T-cell (primary cell): ENCODE measurements at regions not wholly inside any gene's neighbourhood (a gene's known extent, or its start where the extent isn't known, plus 50 kb on each side); places are given as distances from the start of the nearest gene placed in this dataset.
A peak's percentile ranks its signal among the peaks of the same experiment; 100 is the strongest.

Experiments
- ATAC-seq, 4 experiments: fragments of 200-7000 bp in 3 of 4; fragments of 150-1000 bp in 1 of 4; cut with Tn5 transposase; replicated peaks in 1 of 4; 1 replicate in 3 of 4; 2 replicates in 1 of 4; pipeline ENCODE4 v1.10.0; 2021; ENCODE audit warnings: moderate library complexity in 3 of 4, mild to moderate bottlenecking in 2 of 4, moderate number of reproducible peaks in 1 of 4
- CTCF ChIA-PET, 2 donors: fragments of 300-600 bp; sonication (Branson Sonifier 250); formaldehyde crosslinking; loops; one replicate each; lab custom pipeline; 2022; ENCODE audit warnings: antibody characterized with exemption in 2 of 2; lab: Charles Lee
- POLR2A ChIA-PET, 2 donors: fragments of 300-600 bp; sonication (Branson Sonifier 250); formaldehyde crosslinking; loops; one replicate each; lab custom pipeline; 2022; ENCODE audit warnings: antibody characterized with exemption in 2 of 2; lab: Charles Lee
- DNase-seq, 35 experiments: peaks; one replicate each; pipeline versions ENCODE4 v3.0.0 to v3.0.0-alpha.2; 2013 to 2023
- H3K27ac ChIP-seq: one replicate; pipeline ENCODE4 v1.5.1; 2013; ENCODE audit warnings: low read length
- H3K27me3 ChIP-seq, 2 experiments: replicated peaks in 1 of 2; 1 replicate in 1 of 2; 2 replicates in 1 of 2; pipeline versions ENCODE4 v1.6.1 to v1.7.0; 2013; ENCODE audit warnings: low read length in 1 of 2, mixed read lengths in 1 of 2; ENCODE audit not compliant: control insufficient read depth in 2 of 2, insufficient read depth in 2 of 2; ENCODE audit errors: extremely low read depth in 1 of 2
- H3K36me3 ChIP-seq, 2 donors: 1 replicate in 1 of 2; 2 replicates in 1 of 2; pipeline versions ENCODE4 v1.6.1 to v1.7.0; 2013; ENCODE audit warnings: low read length in 1 of 2; ENCODE audit not compliant: control insufficient read depth in 2 of 2, insufficient read depth in 1 of 2; ENCODE audit errors: extremely low read depth in 1 of 2
- H3K4me1 ChIP-seq, 2 experiments: 1 replicate in 1 of 2; 2 replicates in 1 of 2; pipeline versions ENCODE4 v1.6.1 to v1.7.0; 2013; ENCODE audit warnings: low read length in 2 of 2, mixed read lengths in 1 of 2; ENCODE audit not compliant: insufficient read depth in 2 of 2, control insufficient read depth in 1 of 2; ENCODE audit errors: extremely low read depth in 1 of 2
- H3K4me3 ChIP-seq, 2 donors: 1 replicate in 1 of 2; 2 replicates in 1 of 2; pipeline versions ENCODE4 v1.5.1 to v1.7.0; 2013; ENCODE audit warnings: mild to moderate bottlenecking in 2 of 2, low read length in 1 of 2, moderate library complexity in 1 of 2; ENCODE audit not compliant: control insufficient read depth in 1 of 2; ENCODE audit errors: extremely low read depth in 1 of 2
- H3K9me3 ChIP-seq: 2 replicates; pipeline ENCODE4 v1.7.0; 2013
- H3K27ac Mint-ChIP-seq, 2 donors: one replicate each; pipeline ENCODE4 v1.8.0; 2020 to 2021; ENCODE audit warnings: mild to moderate bottlenecking in 2 of 2, mixed read lengths in 2 of 2
- H3K27me3 Mint-ChIP-seq, 2 donors: one replicate each; pipeline ENCODE4 v1.8.0; 2021 to 2022; ENCODE audit warnings: mixed read lengths in 2 of 2
- H3K36me3 Mint-ChIP-seq: one replicate; pipeline ENCODE4 v1.8.0; 2021; ENCODE audit warnings: mixed read lengths
- H3K4me1 Mint-ChIP-seq, 3 donors: one replicate each; pipeline ENCODE4 v1.8.0; 2020 to 2022; ENCODE audit warnings: mixed read lengths in 3 of 3, mild to moderate bottlenecking in 1 of 3
- H3K4me3 Mint-ChIP-seq, 3 donors: one replicate each; pipeline ENCODE4 v1.8.0; 2020 to 2022; ENCODE audit warnings: mild to moderate bottlenecking in 3 of 3, mixed read lengths in 3 of 3, moderate library complexity in 3 of 3
- H3K9me3 Mint-ChIP-seq, 3 donors: one replicate each; pipeline ENCODE4 v1.8.0; 2020 to 2022; ENCODE audit warnings: mixed read lengths in 3 of 3
- WGBS: methylation state at CpG from one replicate; pipeline ENCODE4 v1.1.5; 2013; ENCODE audit warnings: missing lambda C conversion rate; ENCODE audit not compliant: insufficient coverage; 5-methylcytosine and 5-hydroxymethylcytosine counted together

DNA sequence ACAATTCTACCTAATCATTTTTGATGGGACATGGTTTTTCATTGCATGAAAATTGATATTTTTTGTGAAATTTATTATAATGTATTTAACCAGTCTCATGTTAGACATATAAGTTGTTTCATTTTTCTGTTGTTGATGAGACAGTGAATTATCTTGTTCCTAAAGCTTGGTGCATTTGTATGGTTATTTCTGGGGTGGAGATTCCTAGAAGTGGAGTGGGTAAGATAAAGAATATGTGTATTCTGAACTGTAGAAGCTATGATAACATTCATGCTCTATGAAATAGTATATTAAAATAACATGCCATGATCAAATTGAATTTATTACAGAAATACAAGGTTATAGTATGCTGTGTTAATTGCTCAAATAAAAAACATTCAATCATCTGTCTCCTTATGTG, 69.2 kb downstream of the BOLA3 start:
- Histone ChIP-seq H3K4me1 (no peaks in the 10 kb centered on the region), H3K36me3 (peaks cover 9 to 58% of the 10 kb centered on the region in 2 donors), H3K4me3 (no peak overlapping the region), H3K27me3 (no peaks in the 10 kb centered on the region), H3K9me3 (no peaks in the 10 kb centered on the region), H3K27ac (no peak overlapping the region)
- Mint-ChIP-seq H3K27me3 (no peaks in the 10 kb centered on the region), H3K27ac (no peak overlapping the region), H3K4me3 (no peak overlapping the region), H3K9me3 (no peaks in the 10 kb centered on the region), H3K36me3 (peaks cover 48% of the 10 kb centered on the region), H3K4me1 (peaks cover 0 to 11% (median 2%) of the 10 kb centered on the region in 3 donors)
- ATAC-seq = no peak
- no peak for DNase-seq
- ChIA-PET POLR2A (no interaction called here), CTCF (interaction anchor here in 1 of 2 donors (1.1 kb wide), 1 partner anchor 73 kb away, joined by 3 read pairs; no protein-coding TSS in a partner anchor)

DNA sequence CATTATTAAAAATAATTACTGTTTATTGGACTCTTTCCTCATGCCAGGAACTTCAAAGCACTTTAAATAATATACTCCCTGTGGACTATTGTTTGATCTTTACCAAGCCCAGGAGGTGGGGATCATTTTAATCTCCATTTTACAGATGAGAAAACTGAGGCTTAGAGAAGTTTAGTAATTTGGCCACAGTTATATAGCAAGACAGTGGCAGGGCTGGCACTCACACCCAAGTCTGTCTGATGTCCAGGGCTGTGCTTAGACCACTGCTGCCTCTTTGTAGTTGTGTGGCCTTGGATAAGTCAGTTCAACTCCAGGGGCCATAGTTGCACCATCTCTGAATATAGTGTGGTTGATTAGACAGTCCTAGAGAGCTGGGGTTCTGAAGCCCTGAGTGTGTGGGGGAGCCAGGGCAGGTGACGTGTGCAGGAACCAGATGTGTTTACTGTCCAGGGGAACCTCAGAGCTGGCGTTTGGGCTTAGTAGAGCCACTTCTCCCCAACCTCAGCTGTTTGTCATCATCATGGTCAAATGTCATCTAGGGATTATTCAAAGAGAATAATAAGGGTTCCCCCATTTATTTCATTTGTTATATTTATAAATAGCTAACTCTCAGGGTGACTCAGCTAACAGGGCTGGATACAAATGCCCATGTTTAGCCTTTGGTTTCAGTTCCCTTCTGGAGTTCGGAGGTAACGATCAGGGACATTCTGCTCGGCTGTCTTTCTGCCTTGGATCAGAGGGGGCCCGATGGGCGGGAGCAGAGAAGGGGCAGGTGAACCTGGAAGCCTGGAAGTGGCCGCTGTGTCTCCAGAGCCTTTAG, 68.0 kb downstream of the BOLA3 start:
- no peaks in the 10 kb centered on the region for H3K27me3 Mint-ChIP-seq
- POLR2A ChIA-PET = no interaction called here
- Histone ChIP-seq H3K27me3 (no peaks in the 10 kb centered on the region), H3K4me1 (no peaks in the 10 kb centered on the region), H3K4me3 (no peak overlapping the region), H3K9me3 (no peaks in the 10 kb centered on the region), H3K36me3 (peaks cover 9 to 55% of the 10 kb centered on the region in 2 donors), H3K27ac (no peak overlapping the region)
- H3K36me3 Mint-ChIP-seq = peaks cover 43% of the 10 kb centered on the region
- CTCF ChIA-PET = interaction anchor here in 1 of 2 donors (0.6 kb wide), 1 partner anchor 11 kb away, joined by 3 read pairs; no protein-coding TSS in a partner anchor
- H3K9me3 Mint-ChIP-seq = no peaks in the 10 kb centered on the region
- no peak overlapping the region for H3K4me3 Mint-ChIP-seq
- 100% methylated on average over 1 of the region's 8 CpGs for WGBS
- DNase-seq (peak in 1 of 35 experiments; percentile 4), ATAC-seq (no peak)
- peaks cover 0 to 6% (median 0%) of the 10 kb centered on the region in 3 donors for H3K4me1 Mint-ChIP-seq
- H3K27ac Mint-ChIP-seq = no peak overlapping the region

DNA sequence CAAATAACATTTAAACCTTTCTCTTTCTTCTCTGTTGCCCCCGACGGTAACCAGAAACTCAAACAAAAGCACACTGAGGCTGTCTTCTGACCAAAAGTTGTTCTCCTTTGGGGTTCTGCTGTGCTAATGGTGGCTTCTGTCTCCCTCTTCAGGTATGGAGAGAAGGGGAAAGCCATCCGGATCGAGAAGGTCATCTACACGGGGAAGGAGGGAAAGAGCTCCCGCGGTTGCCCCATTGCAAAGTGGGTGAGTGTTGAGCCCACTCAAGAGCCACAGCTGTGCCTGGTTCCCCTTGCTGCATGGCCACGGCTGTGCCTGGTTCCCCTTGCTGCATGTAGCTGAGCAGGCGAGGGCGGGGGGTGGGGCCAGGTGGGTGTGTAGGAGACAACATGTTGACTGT, 67.4 kb downstream of the BOLA3 start:
- DNase-seq (no peak), ATAC-seq (no peak)
- peaks cover 9 to 52% of the 10 kb centered on the region in 2 donors for H3K36me3 ChIP-seq
- POLR2A ChIA-PET = no interaction called here
- no peak overlapping the region for H3K4me3 ChIP-seq
- no peaks in the 10 kb centered on the region for H3K4me1 ChIP-seq
- no peak overlapping the region for H3K4me3 Mint-ChIP-seq
- WGBS = 92% methylated on average over 6 of the region's 10 CpGs
- H3K27ac Mint-ChIP-seq = no peak overlapping the region
- H3K4me1 Mint-ChIP-seq = peaks cover 0 to 6% (median 0%) of the 10 kb centered on the region in 3 donors
- H3K27ac ChIP-seq = no peak overlapping the region
- no peaks in the 10 kb centered on the region for H3K9me3 Mint-ChIP-seq
- CTCF ChIA-PET = no interaction called here
- H3K27me3 ChIP-seq = no peaks in the 10 kb centered on the region
- no peaks in the 10 kb centered on the region for H3K9me3 ChIP-seq
- peaks cover 46% of the 10 kb centered on the region for H3K36me3 Mint-ChIP-seq
- H3K27me3 Mint-ChIP-seq = no peaks in the 10 kb centered on the region

DNA sequence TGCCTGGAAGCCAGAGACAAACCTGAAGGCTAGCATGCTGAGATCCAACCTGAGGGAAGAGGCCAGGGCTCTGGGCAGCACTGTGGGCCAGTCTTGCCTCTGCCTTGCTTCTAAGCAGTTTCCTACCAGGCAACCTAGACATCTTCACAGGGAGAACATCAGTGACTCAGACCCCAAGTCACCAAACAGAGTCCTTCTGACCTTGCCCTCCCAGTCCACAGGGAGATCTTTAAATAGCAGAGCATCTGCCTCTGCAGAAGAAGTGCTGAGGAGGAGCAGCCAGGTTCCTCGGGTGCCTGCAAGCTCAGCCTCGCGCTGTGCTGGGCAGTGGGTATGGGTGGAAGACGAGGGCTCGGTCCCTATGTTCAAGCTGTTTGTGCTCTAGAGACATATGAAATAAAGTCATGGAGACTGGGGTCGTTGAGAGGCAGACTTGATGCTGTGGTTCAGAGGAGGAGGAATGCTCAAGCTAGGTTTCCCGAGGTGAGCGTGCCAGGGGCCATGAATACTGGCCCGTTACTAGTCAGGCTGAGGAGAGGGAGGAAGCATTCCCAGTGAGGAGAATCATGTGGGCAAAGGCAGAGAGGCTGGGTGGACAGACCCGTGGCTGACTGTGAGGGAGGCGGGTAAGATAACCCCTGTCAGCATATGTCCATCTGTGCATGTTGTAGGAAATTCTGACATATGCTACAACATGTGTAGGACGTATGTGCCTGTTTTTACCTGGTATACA, 66.5 kb downstream of the BOLA3 start:
- Mint-ChIP-seq H3K4me3 (no peak overlapping the region), H3K4me1 (peaks cover 0 to 6% (median 0%) of the 10 kb centered on the region in 3 donors), H3K27ac (no peak overlapping the region), H3K27me3 (no peaks in the 10 kb centered on the region), H3K36me3 (peaks cover 45% of the 10 kb centered on the region), H3K9me3 (no peaks in the 10 kb centered on the region)
- no peak overlapping the region for H3K27ac ChIP-seq
- H3K36me3 ChIP-seq = peaks cover 12 to 53% of the 10 kb centered on the region in 2 donors
- POLR2A ChIA-PET = no interaction called here
- no peaks in the 10 kb centered on the region for H3K4me1 ChIP-seq
- no peaks in the 10 kb centered on the region for H3K9me3 ChIP-seq
- H3K27me3 ChIP-seq = no peaks in the 10 kb centered on the region
- CTCF ChIA-PET = no interaction called here
- no peak for ATAC-seq
- 99% methylated on average over 9 of the region's 12 CpGs for WGBS
- no peak for DNase-seq
- no peak overlapping the region for H3K4me3 ChIP-seq

DNA sequence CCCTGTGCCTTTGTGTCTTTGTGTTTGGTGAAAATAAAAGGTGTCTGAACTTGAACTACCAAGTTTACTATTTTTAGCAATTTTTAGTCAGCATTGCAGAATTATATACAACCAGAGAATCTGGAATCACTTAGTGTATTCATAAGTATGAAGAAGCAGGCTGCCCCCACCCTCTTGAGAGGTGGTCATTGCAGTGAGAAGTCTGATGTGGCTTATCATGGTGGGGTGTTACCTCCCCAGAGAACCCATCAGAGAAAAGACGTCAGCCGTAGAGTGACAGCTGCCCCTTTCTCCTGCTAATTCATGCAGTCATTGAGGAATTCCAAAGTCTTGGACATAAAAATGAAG, 66.0 kb downstream of the BOLA3 start:
- Mint-ChIP-seq H3K4me1 (peaks cover 0 to 6% (median 0%) of the 10 kb centered on the region in 3 donors), H3K27ac (no peak overlapping the region), H3K36me3 (peaks cover 42% of the 10 kb centered on the region), H3K27me3 (no peaks in the 10 kb centered on the region), H3K9me3 (no peaks in the 10 kb centered on the region), H3K4me3 (no peak overlapping the region)
- ChIA-PET CTCF (no interaction called here), POLR2A (no interaction called here)
- WGBS = 100% methylated on average over 2 of the region's 2 CpGs
- Histone ChIP-seq H3K4me1 (no peaks in the 10 kb centered on the region), H3K36me3 (peaks cover 10 to 52% of the 10 kb centered on the region in 2 donors), H3K9me3 (no peaks in the 10 kb centered on the region), H3K4me3 (no peak overlapping the region), H3K27me3 (no peaks in the 10 kb centered on the region), H3K27ac (no peak overlapping the region)
- DNase-seq (no peak), ATAC-seq (no peak)

DNA sequence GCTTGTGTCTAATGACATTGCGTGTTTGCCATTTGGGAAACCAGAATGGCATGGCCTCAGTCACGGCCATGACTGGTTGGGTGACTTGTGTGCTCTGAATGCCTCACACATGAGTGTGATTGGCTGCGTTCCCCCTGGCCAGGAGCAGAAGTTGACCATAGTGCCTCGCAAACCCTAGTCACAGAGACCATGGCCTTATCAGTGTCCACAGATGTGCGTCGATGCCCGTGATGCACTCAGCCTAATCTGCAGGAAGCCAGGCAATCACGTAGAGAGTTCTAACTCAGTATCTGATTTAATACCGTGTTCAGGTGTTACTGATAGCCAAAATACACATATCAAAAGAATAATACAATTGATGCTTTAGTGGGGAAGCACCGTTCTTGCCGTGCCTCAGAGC, 64.0 kb downstream of the BOLA3 start:
- no peak overlapping the region for H3K4me3 ChIP-seq
- H3K36me3 Mint-ChIP-seq = peaks cover 42% of the 10 kb centered on the region
- POLR2A ChIA-PET = no interaction called here

More for the DNA sequence above, 64.0 kb downstream of the BOLA3 start:
- WGBS = 97% methylated on average over 9 of the region's 11 CpGs
- Histone ChIP-seq H3K4me1 (no peaks in the 10 kb centered on the region), H3K27me3 (no peaks in the 10 kb centered on the region), H3K9me3 (no peaks in the 10 kb centered on the region), H3K36me3 (peaks cover 14 to 65% of the 10 kb centered on the region in 2 donors), H3K27ac (no peak overlapping the region)
- DNase-seq = no peak
- CTCF ChIA-PET = no interaction called here
- H3K4me3 Mint-ChIP-seq = no peak overlapping the region
- peaks cover 0 to 6% (median 0%) of the 10 kb centered on the region in 3 donors for H3K4me1 Mint-ChIP-seq
- H3K27me3 Mint-ChIP-seq = no peaks in the 10 kb centered on the region
- no peaks in the 10 kb centered on the region for H3K9me3 Mint-ChIP-seq
- H3K27ac Mint-ChIP-seq = no peak overlapping the region
- no peak for ATAC-seq
